ENCODE measurements at regions not wholly inside any gene's neighbourhood (a gene's known extent, or its start where the extent isn't known, plus 50 kb on each side); places are given as distances from the start of the nearest gene placed in this dataset.

- no peak for TF ChIP-seq CTCF (conservative IDR thresholded peaks at IDR 0.05 in 1 of 2, IDR thresholded peaks at IDR 0.05 in 1 of 2; ENCODE audit: low read depth in 1 of 2, low read length in 2 of 2)
- no peak for TF ChIP-seq EZH2 (IDR thresholded peaks at IDR 0.05; ENCODE audit: low read length, missing control alignments)
Measured at GRCh38 chr4:124566030-124566429, 146.5 kb downstream of the ANKRD50 start.

All from fibroblast of lung (primary cell).